ENCODE measurements at regions not wholly inside any gene's neighbourhood (a gene's known extent, or its start where the extent isn't known, plus 50 kb on each side); places are given as distances from the start of the nearest gene placed in this dataset.

DNA sequence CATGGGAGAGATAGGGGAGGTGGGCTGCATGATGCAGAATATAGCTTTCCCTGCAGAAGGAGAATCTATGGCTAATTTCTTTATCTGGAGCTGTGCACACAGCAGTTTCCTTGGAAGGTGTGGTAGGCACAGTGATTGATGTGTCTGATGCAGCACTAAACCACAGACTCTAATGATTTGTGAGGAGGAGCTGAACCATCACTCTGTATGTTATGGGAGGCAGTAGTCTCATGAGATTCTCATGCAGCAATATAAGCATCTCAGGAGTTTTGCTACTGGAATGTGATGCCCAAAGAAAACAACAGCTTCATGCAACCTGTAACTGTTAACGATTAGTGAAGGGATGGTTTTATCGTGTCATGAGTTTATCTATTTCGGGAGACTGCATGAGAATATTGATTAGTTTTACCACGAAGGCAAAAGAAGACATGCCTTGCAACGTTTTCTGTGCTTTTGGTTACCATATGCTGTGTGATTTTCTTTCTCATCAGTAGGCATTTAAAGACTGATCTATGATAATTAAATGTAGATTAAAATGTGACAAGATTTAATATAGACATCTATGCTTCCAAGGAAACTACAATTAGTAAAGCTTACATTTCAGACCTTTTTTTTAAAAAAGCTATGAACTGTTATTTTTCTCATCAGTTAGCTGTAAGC, 286.8 kb downstream of the ARL6IP6 start:
- TF ChIP-seq POLR2AphosphoS5 (IDR thresholded peaks at IDR 0.05) (no peak), CTCF (IDR thresholded peaks at IDR 0.05) (no peak), POLR2A (IDR thresholded peaks at IDR 0.05) (no peak), EP300 (IDR thresholded peaks at IDR 0.05) (no peak)
